GM18861 (cell line): ENCODE measurements at regions not wholly inside any gene's neighbourhood (a gene's known extent, or its start where the extent isn't known, plus 50 kb on each side); places are given as distances from the start of the nearest gene placed in this dataset.
"Not testable (repeated sequence)": the region's sequence is repeated elsewhere in the genome, so short reads cannot be mapped to it uniquely, and the experiment has no call there.

Experiments
- ATAC-seq: cut with Tn5 transposase; IDR thresholded peaks from one replicate; pipeline ENCODE4 v1.9.1; 2021; ENCODE audit not compliant: unreplicated experiment

- ATAC-seq: no peak
Measured at GRCh38 chr4:75194180-75194579, 261.3 kb downstream of the PARM1 start.

- not testable (repeated sequence) for ATAC-seq
Measured at GRCh38 chr4:75192182-75192581, 259.3 kb downstream of the PARM1 start.

- ATAC-seq: no peak
Measured at GRCh38 chr4:75189711-75190335, 256.9 kb downstream of the PARM1 start.

GRCh38 chr4:75180790-75181776 is 248.2 kb downstream of the PARM1 start:
- ATAC-seq: peak; percentile 91

- no peak for ATAC-seq
Measured at GRCh38 chr4:75180217-75180616, 247.3 kb downstream of the PARM1 start.

GRCh38 chr4:75179510-75179909 is 246.6 kb downstream of the PARM1 start:
- ATAC-seq: no peak

GRCh38 chr4:75172551-75172950 is 239.6 kb downstream of the PARM1 start:
- peak; percentile 96 for ATAC-seq

GRCh38 chr4:75169427-75169826 is 236.5 kb downstream of the PARM1 start:
- ATAC-seq: no peak

GRCh38 chr4:75169020-75169419 is 236.1 kb downstream of the PARM1 start:
- ATAC-seq: no peak

GRCh38 chr4:75168548-75168947 is 235.6 kb downstream of the PARM1 start:
- ATAC-seq: no peak

GRCh38 chr4:75165100-75165499 is 232.2 kb downstream of the PARM1 start:
- not testable (repeated sequence) for ATAC-seq

GRCh38 chr4:75158451-75158850 is 225.5 kb downstream of the PARM1 start:
- no peak for ATAC-seq

GRCh38 chr4:75154994-75155393 is 222.1 kb downstream of the PARM1 start:
- no peak for ATAC-seq

GRCh38 chr4:75146223-75146622 is 213.3 kb downstream of the PARM1 start:
- no peak for ATAC-seq

- ATAC-seq: no peak
Measured at GRCh38 chr4:75144475-75144874, 211.6 kb downstream of the PARM1 start.

- ATAC-seq: no peak
Measured at GRCh38 chr4:75142850-75143249, 209.9 kb downstream of the PARM1 start.

GRCh38 chr4:75142382-75142781 is 209.5 kb downstream of the PARM1 start:
- ATAC-seq: no peak

GRCh38 chr4:75141162-75141561 is 208.2 kb downstream of the PARM1 start:
- no peak for ATAC-seq

- ATAC-seq: no peak
Measured at GRCh38 chr4:75137302-75137701, 204.4 kb downstream of the PARM1 start.

GRCh38 chr4:75135068-75135825 is 202.3 kb downstream of the PARM1 start:
- peak; percentile 73 for ATAC-seq

GRCh38 chr4:75126870-75127269 is 194.0 kb downstream of the PARM1 start:
- ATAC-seq: not testable (repeated sequence)
